Activated CD8-positive, alpha-beta T cell treated with anti-CD3 and anti-CD28 coated beads, Interleukin-2, amount 10 ng/mL, durations not matched to agents 7 days and 5 days (primary cell): ENCODE measurements at regions not wholly inside any gene's neighbourhood (a gene's known extent, or its start where the extent isn't known, plus 50 kb on each side); places are given as distances from the start of the nearest gene placed in this dataset.

Experiments
- ATAC-seq: fragments of 150-1000 bp; cut with Tn5 transposase; one replicate; pipeline ENCODE4 v1.10.0; 2021; ENCODE audit warnings: moderate library complexity
- CTCF ChIA-PET: fragments of 350-600 bp; sonication (Branson Sonifier 250); formaldehyde crosslinking; loops from one replicate; lab custom pipeline; 2021; ENCODE audit warnings: antibody characterized with exemption; lab: Charles Lee
- POLR2A ChIA-PET: fragments of 350-600 bp; sonication (Branson Sonifier 250); formaldehyde crosslinking; loops from one replicate; lab custom pipeline; 2021; ENCODE audit warnings: antibody characterized with exemption; lab: Charles Lee
- DNase-seq: peaks from one replicate; pipeline ENCODE4 v3.0.0-alpha.2; 2020
- H3K27ac Mint-ChIP-seq: one replicate; pipeline ENCODE4 v1.8.0; 2021; ENCODE audit warnings: mild to moderate bottlenecking, mixed read lengths
- H3K27me3 Mint-ChIP-seq: one replicate; pipeline ENCODE4 v1.8.0; 2021; ENCODE audit warnings: low read depth, mixed read lengths
- H3K36me3 Mint-ChIP-seq: one replicate; pipeline ENCODE4 v1.8.0; 2021; ENCODE audit warnings: low read depth, mixed read lengths
- H3K4me1 Mint-ChIP-seq: one replicate; pipeline ENCODE4 v1.8.0; 2021; ENCODE audit warnings: low read depth, mixed read lengths
- H3K4me3 Mint-ChIP-seq: one replicate; pipeline ENCODE4 v1.8.0; 2021; ENCODE audit warnings: mild to moderate bottlenecking, mixed read lengths
- H3K9me3 Mint-ChIP-seq: one replicate; pipeline ENCODE4 v1.8.0; 2022; ENCODE audit warnings: mixed read lengths; ENCODE audit not compliant: insufficient read depth

DNA sequence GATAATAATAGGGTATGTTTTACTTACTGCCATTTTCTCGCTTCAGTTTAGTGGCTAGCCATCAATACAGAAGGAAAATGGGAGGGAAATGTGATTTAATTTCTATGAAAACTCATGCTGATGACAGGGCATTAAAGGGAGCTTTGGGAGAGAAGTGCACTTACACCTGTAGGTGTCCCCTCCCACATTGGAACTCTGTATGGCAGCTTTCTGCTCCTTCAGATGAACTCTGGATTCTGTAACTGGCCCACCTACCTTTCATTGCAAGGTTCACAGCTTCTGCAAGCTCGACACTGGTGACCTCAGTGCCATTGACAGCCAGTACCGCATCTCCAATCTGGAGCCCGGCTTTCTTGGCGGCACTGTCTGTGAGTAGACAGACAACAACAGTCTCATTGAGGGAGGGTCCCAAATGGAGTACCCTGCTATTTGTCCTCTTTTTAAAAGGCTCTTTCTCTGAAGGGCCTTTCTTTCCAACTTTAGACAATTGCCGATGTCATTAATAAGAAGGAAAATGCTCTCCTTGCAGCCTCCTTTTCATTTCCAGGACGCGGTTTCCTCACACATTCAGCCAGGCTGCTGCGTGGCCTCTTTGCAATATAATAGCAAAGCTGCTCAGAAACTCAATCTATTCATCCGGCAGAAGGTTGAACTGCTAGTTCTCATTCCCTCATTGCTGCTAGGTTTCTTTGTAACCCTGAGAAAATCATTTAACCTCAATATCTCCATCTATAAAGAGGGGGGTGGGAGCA lies 63.6 kb downstream of the NUDT12 start:
- no peak overlapping the region for H3K27ac Mint-ChIP-seq
- H3K4me1 Mint-ChIP-seq: no peaks in the 10 kb centered on the region
- CTCF ChIA-PET: no interaction called here
- H3K36me3 Mint-ChIP-seq: no peaks in the 10 kb centered on the region
- peaks cover 4% of the 10 kb centered on the region for H3K27me3 Mint-ChIP-seq
- POLR2A ChIA-PET: no interaction called here
- no peak for DNase-seq
- ATAC-seq: no peak
- no peaks in the 10 kb centered on the region for H3K9me3 Mint-ChIP-seq
- H3K4me3 Mint-ChIP-seq: no peak overlapping the region

DNA sequence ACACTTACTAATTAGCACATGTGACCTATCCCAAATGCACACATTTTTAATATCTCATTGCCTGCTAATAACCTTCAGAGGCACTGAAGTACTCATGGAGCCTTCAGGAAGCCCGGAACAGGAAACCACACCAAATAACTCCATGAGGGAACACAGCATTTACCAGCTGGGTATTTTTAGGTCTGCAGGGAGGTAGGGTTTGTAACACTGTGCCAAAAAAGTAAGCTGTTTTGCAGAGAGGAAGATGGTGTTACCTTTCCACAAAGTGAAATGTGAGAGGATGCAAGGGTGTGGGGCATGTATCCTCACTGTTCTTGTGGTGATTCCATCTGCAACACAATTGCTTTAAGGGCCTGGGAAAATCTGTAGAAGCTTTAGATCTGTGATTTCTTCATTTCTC lies 64.4 kb downstream of the NUDT12 start:
- Mint-ChIP-seq H3K27me3 (peaks cover 4% of the 10 kb centered on the region), H3K27ac (no peak overlapping the region), H3K4me3 (no peak overlapping the region), H3K4me1 (no peaks in the 10 kb centered on the region), H3K9me3 (no peaks in the 10 kb centered on the region), H3K36me3 (no peaks in the 10 kb centered on the region)
- DNase-seq (no peak), ATAC-seq (no peak)
- ChIA-PET POLR2A (no interaction called here), CTCF (no interaction called here)

- Mint-ChIP-seq H3K4me1 (no peaks in the 10 kb centered on the region), H3K9me3 (no peaks in the 10 kb centered on the region), H3K36me3 (no peaks in the 10 kb centered on the region), H3K27ac (no peak overlapping the region), H3K4me3 (no peak overlapping the region), H3K27me3 (peaks cover 4% of the 10 kb centered on the region)
- ChIA-PET POLR2A (no interaction called here), CTCF (no interaction called here)
- DNase-seq (no peak), ATAC-seq (no peak)
These were observed 64.8 kb downstream of the NUDT12 start for GRCh38 chr5:103497781-103498180.

- POLR2A ChIA-PET: no interaction called here
- no peak overlapping the region for H3K27ac Mint-ChIP-seq
These were observed 72.4 kb downstream of the NUDT12 start for GRCh38 chr5:103490030-103490739.

DNA sequence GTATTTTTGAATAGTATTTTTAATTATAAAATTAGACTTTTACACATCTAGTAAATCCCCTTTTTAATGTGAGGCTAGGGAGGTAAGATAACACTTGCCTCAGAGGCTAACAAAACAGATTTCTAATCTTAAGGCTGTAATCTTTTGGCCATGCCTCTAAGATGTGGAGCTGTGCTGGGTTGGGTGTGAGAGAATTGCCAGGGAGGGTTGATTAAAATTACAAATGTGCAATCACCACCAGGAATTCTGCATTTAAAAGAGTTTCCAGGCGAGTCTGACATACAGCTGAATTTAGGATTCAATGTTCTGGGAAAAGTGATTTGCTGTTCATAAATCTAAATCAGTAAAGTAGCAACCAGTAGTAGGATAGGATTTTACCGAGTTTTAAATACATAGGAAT lies 73.3 kb downstream of the NUDT12 start:
- CTCF ChIA-PET: no interaction called here
- DNase-seq: no peak

More at GRCh38 chr5:103490030-103490739, 72.4 kb downstream of the NUDT12 start:
- Mint-ChIP-seq H3K4me3 (no peak overlapping the region), H3K36me3 (no peaks in the 10 kb centered on the region), H3K27me3 (no peaks in the 10 kb centered on the region), H3K4me1 (no peaks in the 10 kb centered on the region), H3K9me3 (no peaks in the 10 kb centered on the region)
- ATAC-seq (no peak), DNase-seq (no peak)
- CTCF ChIA-PET: no interaction called here

GRCh38 chr5:103487822-103488493 lies 74.6 kb downstream of the NUDT12 start:
- Mint-ChIP-seq H3K4me1 (no peaks in the 10 kb centered on the region), H3K27me3 (peaks cover 2% of the 10 kb centered on the region), H3K36me3 (no peaks in the 10 kb centered on the region), H3K27ac (no peak overlapping the region), H3K4me3 (no peak overlapping the region), H3K9me3 (no peaks in the 10 kb centered on the region)
- ChIA-PET CTCF (no interaction called here), POLR2A (no interaction called here)
- no peak for ATAC-seq
- DNase-seq: no peak

More for the DNA sequence above, 73.3 kb downstream of the NUDT12 start:
- Mint-ChIP-seq H3K27me3 (peaks cover 2% of the 10 kb centered on the region), H3K4me1 (no peaks in the 10 kb centered on the region), H3K27ac (no peak overlapping the region), H3K9me3 (no peaks in the 10 kb centered on the region), H3K36me3 (no peaks in the 10 kb centered on the region), H3K4me3 (no peak overlapping the region)
- ATAC-seq: no peak
- POLR2A ChIA-PET: no interaction called here

GRCh38 chr5:103487218-103487617 lies 75.4 kb downstream of the NUDT12 start:
- CTCF ChIA-PET: no interaction called here
- Mint-ChIP-seq H3K4me3 (no peak overlapping the region), H3K9me3 (no peaks in the 10 kb centered on the region), H3K36me3 (no peaks in the 10 kb centered on the region), H3K27ac (no peak overlapping the region), H3K4me1 (no peaks in the 10 kb centered on the region), H3K27me3 (peaks cover 2% of the 10 kb centered on the region)
- DNase-seq (no peak), ATAC-seq (no peak)
- POLR2A ChIA-PET: no interaction called here

- Mint-ChIP-seq H3K4me1 (no peaks in the 10 kb centered on the region), H3K36me3 (no peaks in the 10 kb centered on the region), H3K9me3 (no peaks in the 10 kb centered on the region), H3K4me3 (no peak overlapping the region), H3K27me3 (peaks cover 2% of the 10 kb centered on the region), H3K27ac (no peak overlapping the region)
- POLR2A ChIA-PET: no interaction called here
- no peak for DNase-seq
- CTCF ChIA-PET: no interaction called here
- ATAC-seq: no peak
These were observed 75.8 kb downstream of the NUDT12 start for GRCh38 chr5:103486739-103487138.

- Mint-ChIP-seq H3K27ac (no peak overlapping the region), H3K9me3 (no peaks in the 10 kb centered on the region), H3K4me3 (no peak overlapping the region), H3K36me3 (no peaks in the 10 kb centered on the region), H3K4me1 (no peaks in the 10 kb centered on the region), H3K27me3 (peaks cover 9% of the 10 kb centered on the region)
- CTCF ChIA-PET: no interaction called here
- DNase-seq: no peak
- POLR2A ChIA-PET: no interaction called here
- no peak for ATAC-seq
These were observed 82.3 kb downstream of the NUDT12 start for GRCh38 chr5:103480246-103480645.

GRCh38 chr5:103477678-103478077 lies 84.9 kb downstream of the NUDT12 start:
- ChIA-PET CTCF (interaction anchor here (3.9 kb wide), 1 partner anchor 245 kb away, joined by 47 read pairs; no protein-coding TSS in a partner anchor), POLR2A (no interaction called here)
- ATAC-seq: no peak
- no peaks in the 10 kb centered on the region for H3K4me1 Mint-ChIP-seq
- H3K9me3 Mint-ChIP-seq: no peaks in the 10 kb centered on the region
- H3K27me3 Mint-ChIP-seq: peaks cover 12% of the 10 kb centered on the region
- H3K36me3 Mint-ChIP-seq: no peaks in the 10 kb centered on the region
- DNase-seq: no peak
- H3K4me3 Mint-ChIP-seq: no peak overlapping the region
- H3K27ac Mint-ChIP-seq: no peak overlapping the region

DNA sequence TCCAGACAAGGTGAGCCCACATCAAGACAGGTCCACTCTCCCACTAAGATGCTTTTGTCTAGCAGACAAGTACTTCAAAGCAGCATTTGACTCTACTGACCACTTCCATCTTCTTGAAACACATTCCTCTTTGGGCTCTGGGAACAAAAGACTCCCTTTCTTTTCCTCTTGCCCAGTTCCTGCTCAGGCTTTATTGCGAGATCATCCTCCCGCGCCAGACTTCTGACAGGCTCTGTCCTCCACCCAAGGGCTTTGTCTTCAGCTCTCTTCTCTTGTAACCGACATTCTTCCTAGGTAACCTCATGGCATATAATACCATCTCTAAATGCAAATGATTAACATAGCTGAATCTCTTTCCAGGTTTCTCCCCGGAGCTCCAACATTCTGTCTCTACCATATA lies 85.8 kb downstream of the NUDT12 start:
- Mint-ChIP-seq H3K4me3 (no peak overlapping the region), H3K36me3 (no peaks in the 10 kb centered on the region), H3K4me1 (no peaks in the 10 kb centered on the region), H3K27ac (no peak overlapping the region), H3K9me3 (no peaks in the 10 kb centered on the region), H3K27me3 (peaks cover 12% of the 10 kb centered on the region)
- POLR2A ChIA-PET: no interaction called here
- ATAC-seq (no peak), DNase-seq (no peak)
- CTCF ChIA-PET: interaction anchor here (1.3 to 3.9 kb wide), 3 partner anchors 193 to 244 kb away, joined by 3 to 47 read pairs (median 9); partner anchors contain the start of gene MACIR
